Transverse colon (tissue), 4 donors: ENCODE measurements at regions not wholly inside any gene's neighbourhood (a gene's known extent, or its start where the extent isn't known, plus 50 kb on each side); places are given as distances from the start of the nearest gene placed in this dataset.

Experiments
- DNase-seq: peaks from one replicate; pipeline ENCODE4 v3.0.0-alpha.2; 2019
- H3K27ac ChIP-seq, 4 donors: fragments of 200-600 bp; sonication (generic); 2 replicates each; pipeline ENCODE4 v1.5.1; 2016 to 2018; ENCODE audit warnings: inconsistent platforms in 4 of 4
- H3K27me3 ChIP-seq: fragments of 200-600 bp; sonication (generic); 2 replicates; pipeline ENCODE4 v1.5.1; 2017; ENCODE audit warnings: inconsistent platforms
- H3K36me3 ChIP-seq, 4 donors: fragments of 200-600 bp; sonication (generic); 2 replicates each; pipeline ENCODE4 v1.5.1; 2017 to 2019; ENCODE audit warnings: inconsistent platforms in 4 of 4
- H3K4me1 ChIP-seq, 4 donors: fragments of 200-600 bp; sonication (generic); 2 replicates each; pipeline ENCODE4 v1.5.1; 2017 to 2020; ENCODE audit warnings: inconsistent platforms in 4 of 4
- H3K4me3 ChIP-seq, 4 donors: fragments of 200-600 bp; sonication (generic); 1 replicate in 1 of 4; 2 replicates in 3 of 4; pipeline versions ENCODE4 v1.5.1 to v1.6.1; 2017 to 2019; ENCODE audit warnings: inconsistent platforms in 4 of 4
- H3K9me3 ChIP-seq, 2 donors: fragments of 200-600 bp; sonication (generic); 2 replicates each; pipeline ENCODE4 v1.5.1; 2017 to 2019; ENCODE audit warnings: inconsistent platforms in 2 of 2
- CTCF ChIP-seq, 5 experiments: fragments of 200-600 bp in 3 of 5; fragments of 450-650 bp in 2 of 5; sonication (generic) in 3 of 5; IDR thresholded peaks; 1 replicate in 2 of 5; 2 replicates in 3 of 5; pipeline ENCODE4 v1.5.1; 2016 to 2017; ENCODE audit warnings: antibody characterized with exemption in 5 of 5, inconsistent platforms in 3 of 5, mild to moderate bottlenecking in 2 of 5, moderate library complexity in 1 of 5
- EP300 ChIP-seq: sonication (generic); formaldehyde crosslinking; IDR thresholded peaks from one replicate; pipeline ENCODE4 v1.6.1; 2017; ENCODE audit warnings: antibody characterized with exemption, low read depth
- POLR2A ChIP-seq: fragments of 450-650 bp; IDR thresholded peaks from one replicate; pipeline ENCODE4 v1.6.1; 2016; ENCODE audit warnings: antibody characterized with exemption, mild to moderate bottlenecking, moderate library complexity
- POLR2AphosphoS5 ChIP-seq, 3 donors: sonication (generic); formaldehyde crosslinking; IDR thresholded peaks; one replicate each; pipeline ENCODE4 v1.6.1; 2016; ENCODE audit warnings: antibody characterized with exemption in 3 of 3
- WGBS, 2 donors: methylation state at CpG; one replicate each; pipeline ENCODE4 v1.1.5; 2018; ENCODE audit warnings: low coverage in 1 of 2; 5-methylcytosine and 5-hydroxymethylcytosine counted together
- in situ Hi-C, 4 donors: fragments of 200-750 bp; cut with MboI; loops; one replicate each; pipeline versions ENCODE4 v1.15.0 to v1.15.1; 2017; ENCODE audit warnings: low sequenced_read_pairs in 3 of 4, low pct_ligation_motif_present in 1 of 4, low pct_unique_long_range_greater_than_20kb in 1 of 4
- intact Hi-C: fragments of 100-400 bp; cut with DNase I; formaldehyde crosslinking; loops from one replicate; pipeline ENCODE4 v1.15.1; 2023; ENCODE audit warnings: low total_unique reads

- in situ Hi-C loops: loop anchor here (10.0 to 25.0 kb wide), 5 partner anchors 377 to 1052 kb away; partner anchors contain the start of gene BMP4 (in 1 of the 4)
- Histone ChIP-seq H3K36me3 (no peaks in the 10 kb centered on the region), H3K4me1 (peaks cover 0 to 6% (median 5%) of the 10 kb centered on the region in 4 donors), H3K27ac (no peak overlapping the region), H3K9me3 (no peaks in the 10 kb centered on the region), H3K4me3 (no peak overlapping the region), H3K27me3 (no peaks in the 10 kb centered on the region)
- no peak for DNase-seq
- intact Hi-C loops: loop anchor here (5.0 to 10.0 kb wide), 2 partner anchors 805 to 1277 kb away; no protein-coding TSS in a partner anchor
- no peak for TF ChIP-seq EP300
- TF ChIP-seq POLR2AphosphoS5 (IDR thresholded peaks at IDR 0.05): no peak
- TF ChIP-seq CTCF (IDR thresholded peaks at IDR 0.05): no peak
- TF ChIP-seq POLR2A: no peak
- 90 to 94% methylated on average over 2 of the region's 2 CpGs for WGBS, 2 donors
Measured at GRCh38 chr14:54339771-54340170, 57.0 kb upstream of the CDKN3 start.

GRCh38 chr14:54342806-54343205 is 54.0 kb upstream of the CDKN3 start:
- Histone ChIP-seq H3K27ac (no peak overlapping the region), H3K4me3 (no peak overlapping the region), H3K36me3 (no peaks in the 10 kb centered on the region), H3K9me3 (no peaks in the 10 kb centered on the region), H3K4me1 (peaks cover 0 to 6% (median 0%) of the 10 kb centered on the region in 4 donors), H3K27me3 (no peaks in the 10 kb centered on the region)
- intact Hi-C loops (loop anchor here (5.0 kb wide), 1 partner anchor 1281 kb away; no protein-coding TSS in a partner anchor), in situ Hi-C loops (loop anchor here (25.0 kb wide), 4 partner anchors 381 to 1056 kb away; partner anchors contain the start of gene BMP4 (in 1 of the 4))
- no peak for DNase-seq
- WGBS, 2 donors: 67 to 89% methylated on average over 1 to 3 of the region's 3 CpGs
- TF ChIP-seq POLR2AphosphoS5 (IDR thresholded peaks at IDR 0.05) (no peak), CTCF (IDR thresholded peaks at IDR 0.05) (no peak), POLR2A (no peak), EP300 (no peak)

- intact Hi-C loops (loop anchor here (5.0 kb wide), 1 partner anchor 1281 kb away; no protein-coding TSS in a partner anchor), in situ Hi-C loops (loop anchor here (25.0 kb wide), 4 partner anchors 381 to 1056 kb away; partner anchors contain the start of gene BMP4 (in 1 of the 4))
- WGBS, 2 donors: 46 to 62% methylated on average over 13 to 18 of the region's 18 CpGs
- no peak for TF ChIP-seq POLR2AphosphoS5 (IDR thresholded peaks at IDR 0.05)
- no peak for TF ChIP-seq CTCF (IDR thresholded peaks at IDR 0.05)
- no peak for TF ChIP-seq POLR2A
- no peak for TF ChIP-seq EP300
- Histone ChIP-seq H3K4me1 (peaks cover 0 to 6% (median 2%) of the 10 kb centered on the region in 4 donors), H3K9me3 (no peaks in the 10 kb centered on the region), H3K4me3 (no peak overlapping the region), H3K27ac (no peak overlapping the region), H3K36me3 (no peaks in the 10 kb centered on the region), H3K27me3 (no peaks in the 10 kb centered on the region)
- DNase-seq: no peak
Measured at GRCh38 chr14:54343272-54344121, 53.3 kb upstream of the CDKN3 start.

- no peak overlapping the region for H3K27ac ChIP-seq
- H3K4me3 ChIP-seq: no peak overlapping the region
- peaks cover 0 to 6% (median 3%) of the 10 kb centered on the region in 4 donors for H3K4me1 ChIP-seq
- no peak for DNase-seq
- 59 to 77% methylated on average over 5 to 6 of the region's 6 CpGs for WGBS, 2 donors
- in situ Hi-C loops: loop anchor here (25.0 kb wide), 4 partner anchors 382 to 1057 kb away; partner anchors contain the start of gene BMP4 (in 1 of the 4)
- no peaks in the 10 kb centered on the region for H3K9me3 ChIP-seq
- TF ChIP-seq POLR2A: no peak
- TF ChIP-seq CTCF (IDR thresholded peaks at IDR 0.05): no peak
- TF ChIP-seq POLR2AphosphoS5 (IDR thresholded peaks at IDR 0.05): no peak
- no peaks in the 10 kb centered on the region for H3K36me3 ChIP-seq
- intact Hi-C loops: loop anchor here (5.0 kb wide), 1 partner anchor 1282 kb away; no protein-coding TSS in a partner anchor
- H3K27me3 ChIP-seq: no peaks in the 10 kb centered on the region
Measured at GRCh38 chr14:54344445-54344844, 52.4 kb upstream of the CDKN3 start.
